Mesenteric fat pad (tissue), 1 donor: ENCODE measurements at regions not wholly inside any gene's neighbourhood (a gene's known extent, or its start where the extent isn't known, plus 50 kb on each side); places are given as distances from the start of the nearest gene placed in this dataset.

Source experiments
- DNase-seq: peaks from one replicate; pipeline ENCODE4 v3.0.0-alpha.2; 2020; ENCODE audit warnings: low spot score
- donor health status: DM: yes; HTN: yes; CAD: no.

DNA sequence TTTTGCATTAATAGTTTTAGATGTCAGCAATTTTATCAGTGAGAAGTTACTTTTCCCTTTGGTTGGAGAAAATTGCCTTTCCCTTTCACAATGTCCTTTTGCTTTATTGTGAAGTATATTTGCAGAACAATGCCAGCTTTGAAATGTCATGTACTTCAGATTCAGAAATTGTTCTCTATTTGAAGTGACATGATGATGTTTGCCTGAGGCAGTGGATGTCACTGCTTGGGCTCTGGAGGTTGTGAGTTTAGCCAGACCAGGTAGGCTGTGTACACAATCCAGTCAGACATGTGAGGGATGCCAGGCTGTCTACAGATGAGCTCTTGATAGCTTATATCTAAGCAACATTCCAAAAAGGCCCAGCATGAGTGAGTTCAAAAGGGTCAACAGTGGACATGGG, 451.9 kb upstream of the FBXO33 start:
- DNase-seq = no peak

GRCh38 chr14:39880965-39881364, 448.7 kb upstream of the FBXO33 start:
- no peak for DNase-seq

- DNase-seq = no peak
Observed at GRCh38 chr14:39880106-39880695, 448.0 kb upstream of the FBXO33 start.

- no peak for DNase-seq
Observed at GRCh38 chr14:39877577-39878190, 445.5 kb upstream of the FBXO33 start.

- no peak for DNase-seq
Observed at GRCh38 chr14:39876916-39877315, 444.7 kb upstream of the FBXO33 start.

DNA sequence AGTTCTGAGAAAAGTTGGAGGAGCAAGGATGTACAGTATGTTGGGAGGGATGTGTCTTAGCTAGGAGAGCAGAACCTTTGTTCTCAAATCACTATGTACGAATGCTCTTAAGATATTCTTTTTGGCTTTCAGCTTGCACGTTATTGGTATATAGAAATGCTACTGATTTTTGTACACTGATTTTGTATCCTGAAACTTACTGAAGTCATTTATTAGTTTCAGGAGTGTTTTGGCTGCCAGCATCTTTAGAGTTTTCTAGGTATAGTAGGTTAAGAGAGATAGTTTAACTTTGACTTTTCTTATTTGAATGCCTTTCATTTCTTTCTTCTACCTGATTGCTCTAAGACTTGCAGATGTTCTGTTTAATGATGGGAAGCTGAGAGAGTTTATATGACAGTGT, 442.8 kb upstream of the FBXO33 start:
- DNase-seq = no peak

DNA sequence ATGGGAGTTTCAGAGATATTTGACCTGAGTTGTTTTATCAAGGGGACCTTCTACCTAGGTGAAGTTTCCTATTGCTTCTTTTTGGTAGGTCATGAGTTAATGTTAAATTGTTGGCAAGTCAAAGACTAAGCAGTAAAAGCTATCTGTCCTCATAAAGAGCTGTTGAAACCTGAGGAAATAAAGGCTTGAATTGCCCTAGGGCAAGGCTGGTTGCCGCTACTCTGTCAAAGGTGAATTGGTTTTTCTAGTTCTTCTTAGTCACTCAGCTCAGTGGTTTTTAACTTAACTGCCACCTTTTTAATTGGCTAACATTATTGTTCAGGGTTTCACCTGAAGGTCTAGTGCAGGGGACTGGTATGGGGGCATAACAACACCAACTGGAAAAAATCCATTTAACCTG, 441.6 kb upstream of the FBXO33 start:
- DNase-seq = no peak

- DNase-seq = no peak
Observed at GRCh38 chr14:39868949-39869348, 436.7 kb upstream of the FBXO33 start.

- no peak for DNase-seq
Observed at GRCh38 chr14:39868251-39868650, 436.0 kb upstream of the FBXO33 start.

GRCh38 chr14:39863441-39863840, 431.2 kb upstream of the FBXO33 start:
- DNase-seq = no peak

DNA sequence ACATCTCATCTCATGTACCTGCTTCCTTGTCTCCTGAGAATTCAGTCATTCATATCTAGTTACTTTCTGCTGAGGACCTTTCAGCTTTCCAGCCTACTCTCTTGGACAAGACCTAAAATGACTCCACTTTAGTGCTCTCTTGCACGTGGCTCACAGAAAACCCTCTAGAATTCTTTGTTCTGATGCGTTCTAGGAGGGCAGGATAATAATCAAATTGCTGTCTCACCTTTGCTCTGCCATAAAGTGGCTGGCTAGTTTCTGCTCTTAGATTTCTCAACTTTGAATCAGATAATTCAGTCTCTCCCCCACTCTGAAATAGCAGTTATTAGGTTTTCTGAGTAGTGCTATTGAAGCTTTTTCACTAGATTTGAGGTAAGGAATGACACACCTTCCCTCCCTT, 429.5 kb upstream of the FBXO33 start:
- DNase-seq = no peak

DNA sequence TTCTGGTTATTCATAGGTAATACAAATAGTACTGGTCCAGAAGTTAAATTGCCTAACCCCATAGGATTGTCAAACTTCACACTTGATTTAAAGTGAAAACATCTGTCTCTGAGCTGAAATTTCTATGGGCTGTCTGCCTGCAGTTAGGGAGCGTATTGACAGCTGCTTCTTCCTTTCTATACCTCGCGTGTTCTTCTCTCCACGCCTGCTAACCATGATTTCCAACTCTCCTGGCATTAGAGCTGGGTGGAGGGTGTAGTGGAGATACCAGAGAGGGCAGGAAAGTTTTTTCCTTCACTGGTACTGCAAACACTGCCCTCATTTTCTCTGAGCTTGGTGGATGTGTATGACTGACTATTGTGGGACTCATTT, 429.0 kb upstream of the FBXO33 start:
- no peak for DNase-seq

GRCh38 chr14:39860596-39861228, 428.5 kb upstream of the FBXO33 start:
- no peak for DNase-seq

DNA sequence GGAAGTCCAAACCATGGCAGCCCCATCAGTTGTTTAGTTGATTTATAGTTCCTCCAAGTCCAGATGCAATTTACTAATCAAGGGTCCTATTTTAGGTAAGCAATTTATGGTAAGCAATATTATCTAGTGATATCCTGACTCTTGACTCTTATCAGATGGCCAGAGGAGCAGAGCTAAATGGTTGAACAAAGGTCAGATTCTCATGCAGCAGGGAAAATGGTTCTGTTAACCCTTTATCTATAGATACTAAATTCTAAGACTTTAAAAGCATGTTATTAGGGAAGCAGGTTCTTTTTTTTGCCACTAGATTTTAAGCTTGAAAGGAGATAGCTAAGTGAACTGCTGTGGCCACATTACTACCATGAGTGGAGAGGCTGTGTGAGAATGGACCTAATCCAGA, 427.1 kb upstream of the FBXO33 start:
- no peak for DNase-seq

GRCh38 chr14:39857376-39858055, 425.3 kb upstream of the FBXO33 start:
- no peak for DNase-seq

- no peak for DNase-seq
Observed at GRCh38 chr14:39853441-39853840, 421.2 kb upstream of the FBXO33 start.

DNA sequence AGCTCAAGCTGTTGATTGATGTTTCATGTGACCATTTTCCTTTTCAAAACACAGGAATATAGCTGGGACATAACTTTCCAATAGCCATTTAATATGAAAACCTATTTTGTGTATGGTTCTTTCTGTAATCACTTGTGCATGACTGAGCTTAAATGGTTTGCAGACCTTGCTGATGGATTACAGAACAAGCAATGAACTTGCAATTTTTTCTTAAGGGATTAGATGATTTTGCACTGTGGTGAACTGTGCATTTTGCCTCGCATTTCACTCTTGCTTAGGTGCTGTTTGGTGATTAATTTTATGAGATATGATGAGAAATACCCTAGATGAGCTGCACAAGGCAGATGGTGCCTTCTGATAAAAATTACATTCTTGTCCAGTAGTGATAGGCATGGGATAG, 419.0 kb upstream of the FBXO33 start:
- no peak for DNase-seq

DNA sequence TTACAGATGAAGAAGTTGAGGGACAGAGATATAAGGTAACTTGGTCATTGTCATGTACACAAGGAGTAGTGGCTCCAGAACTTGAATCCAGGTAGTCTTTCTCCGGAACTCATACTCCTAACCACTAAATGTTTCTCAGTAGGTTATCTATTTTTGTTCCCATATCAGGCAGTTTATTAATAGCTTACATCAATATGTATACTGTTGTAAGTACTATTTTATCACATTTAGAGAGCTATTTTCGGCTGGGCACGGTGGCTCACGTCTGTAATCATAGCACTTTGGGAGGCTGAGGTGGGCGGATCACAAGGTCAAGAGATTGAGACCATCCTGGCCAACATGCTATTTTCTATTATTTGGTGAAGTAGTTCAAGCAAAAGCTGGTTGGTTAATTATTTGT, 415.6 kb upstream of the FBXO33 start:
- no peak for DNase-seq

GRCh38 chr14:39847194-39847593, 415.0 kb upstream of the FBXO33 start:
- no peak for DNase-seq

DNA sequence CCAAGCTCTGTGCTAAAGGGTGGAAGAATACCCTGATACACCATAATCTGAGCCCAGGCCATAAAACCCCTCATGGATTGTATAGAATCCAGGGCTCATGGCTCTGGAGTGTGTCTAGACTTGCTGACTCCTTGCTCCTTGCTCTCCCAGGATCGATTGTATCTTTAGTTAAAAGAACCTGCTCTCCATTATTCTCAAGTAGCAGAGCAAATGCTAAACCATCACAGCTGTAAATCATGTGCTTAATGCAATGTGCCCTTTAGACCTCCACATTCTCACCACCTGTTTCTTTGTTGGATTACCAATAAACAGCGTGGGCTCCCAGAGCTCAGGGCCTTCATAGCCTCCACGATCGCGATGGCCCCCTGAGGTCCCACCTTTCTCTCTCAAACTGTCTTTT, 411.6 kb upstream of the FBXO33 start:
- no peak for DNase-seq

DNA sequence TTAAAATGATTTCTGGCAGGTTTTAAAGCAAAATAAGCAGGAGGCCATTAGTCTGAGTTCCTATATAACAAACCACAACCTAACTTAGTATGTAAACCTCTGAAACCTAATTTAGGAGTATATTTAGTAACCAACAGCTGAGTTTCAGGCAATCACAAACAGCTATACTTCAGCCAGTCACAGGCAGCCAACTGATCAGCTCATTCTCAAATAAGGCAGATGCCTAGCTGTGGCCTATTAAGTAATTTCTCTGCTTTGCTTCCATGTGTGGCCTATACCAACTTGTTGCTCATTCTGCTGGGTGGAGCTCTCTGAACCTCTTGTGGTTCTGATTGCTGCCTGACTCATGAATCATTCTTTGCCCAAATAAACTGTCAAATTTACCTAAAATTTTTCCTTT, 408.9 kb upstream of the FBXO33 start:
- DNase-seq = no peak

GRCh38 chr14:39827901-39828655, 395.8 kb upstream of the FBXO33 start:
- no peak for DNase-seq
